ENCODE measurements at regions not wholly inside any gene's neighbourhood (a gene's known extent, or its start where the extent isn't known, plus 50 kb on each side); places are given as distances from the start of the nearest gene placed in this dataset.
A peak's percentile ranks its signal among the peaks of the same experiment; 100 is the strongest.

DNA sequence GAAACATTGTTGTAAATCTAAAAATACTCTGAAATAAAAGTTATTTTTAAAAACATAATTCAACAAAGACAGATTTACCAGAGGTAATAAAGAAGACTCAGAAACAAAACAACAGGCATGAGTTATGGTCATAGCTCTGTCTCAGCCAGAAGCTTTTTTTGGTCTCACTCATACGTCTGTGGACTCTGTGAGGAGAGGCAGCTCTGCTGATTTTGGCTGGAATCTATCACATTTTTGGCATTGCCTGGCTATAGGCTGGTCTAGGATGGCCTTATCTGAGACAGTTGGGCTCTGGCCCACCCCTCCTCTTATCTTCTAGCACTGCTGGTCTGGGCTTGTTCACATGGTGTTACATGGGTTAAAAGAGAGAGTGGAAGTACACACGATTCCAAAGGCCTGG lies 514.0 kb upstream of the BTBD3 start:
- DNase-seq (ENCODE audit: extremely low read depth in 1 of 11, low read depth in 9 of 11, low spot score in 4 of 11): peak in 10 of 11 donors; percentile 19 to 65 (median 50)

DNA sequence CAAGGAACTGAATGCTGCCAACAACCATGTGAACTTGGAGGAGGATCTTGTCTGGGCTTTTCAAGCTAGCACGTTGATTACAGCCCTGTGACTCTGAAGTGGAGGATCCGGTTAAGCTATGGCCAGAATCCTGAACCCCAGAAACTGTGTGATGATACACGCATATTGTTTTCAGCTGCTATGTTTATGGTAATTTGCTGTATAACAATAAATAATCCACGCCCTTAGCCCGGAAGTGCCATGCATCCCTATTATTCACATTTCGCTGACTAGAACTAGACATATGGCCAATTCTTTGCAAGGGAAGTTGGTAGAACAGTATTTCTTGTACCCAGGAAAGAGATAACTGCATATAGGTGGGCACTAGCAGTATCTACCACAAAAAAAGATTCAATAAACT lies 510.8 kb upstream of the BTBD3 start:
- no peak for DNase-seq (ENCODE audit: extremely low read depth in 1 of 11, low read depth in 9 of 11, low spot score in 4 of 11)

- DNase-seq (ENCODE audit: extremely low read depth in 1 of 11, low read depth in 9 of 11, low spot score in 4 of 11): no peak
These were observed 508.1 kb upstream of the BTBD3 start for GRCh38 chr20:11409561-11409960.

DNA sequence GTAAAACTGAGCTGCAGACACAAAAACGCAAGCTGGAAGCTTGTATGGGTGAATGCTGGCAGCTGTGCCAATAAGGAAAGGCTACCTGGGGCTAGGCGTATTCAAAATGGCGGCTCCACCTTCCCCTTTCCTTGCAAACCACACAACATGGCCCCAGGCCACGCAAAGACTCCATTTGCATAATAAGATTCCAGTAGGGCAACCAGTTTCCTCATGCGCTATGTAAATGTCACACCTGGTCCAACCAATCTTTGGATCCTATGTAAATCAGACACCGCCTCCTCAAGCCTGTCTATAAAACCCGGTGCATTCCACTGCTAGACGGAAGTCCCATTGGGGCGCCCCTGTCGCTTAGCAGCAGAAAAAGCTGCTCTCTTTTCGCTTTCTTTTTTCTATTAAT lies 505.9 kb upstream of the BTBD3 start:
- no peak for DNase-seq (ENCODE audit: extremely low read depth in 1 of 11, low read depth in 9 of 11, low spot score in 4 of 11)

DNA sequence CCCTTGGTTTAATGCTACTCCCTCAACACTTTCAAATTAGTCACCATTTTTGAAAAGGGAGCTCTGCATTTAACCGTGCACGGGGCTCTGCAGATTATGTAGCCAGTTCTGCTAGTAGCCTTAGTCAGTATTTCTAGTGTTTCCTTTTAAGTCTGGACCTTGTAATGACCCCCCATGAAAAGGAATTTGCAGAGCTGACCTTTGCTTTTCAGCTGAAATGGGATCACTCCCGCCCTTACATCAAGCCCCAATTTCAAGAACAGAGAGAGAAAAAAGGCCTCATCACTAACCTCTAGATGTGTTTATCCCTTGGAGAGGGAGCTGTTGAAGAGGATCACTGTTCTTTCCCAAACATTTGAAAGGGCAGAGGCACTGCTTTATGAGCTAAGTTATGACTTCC lies 490.7 kb upstream of the BTBD3 start:
- DNase-seq (ENCODE audit: extremely low read depth in 1 of 11, low read depth in 9 of 11, low spot score in 4 of 11): no peak

DNA sequence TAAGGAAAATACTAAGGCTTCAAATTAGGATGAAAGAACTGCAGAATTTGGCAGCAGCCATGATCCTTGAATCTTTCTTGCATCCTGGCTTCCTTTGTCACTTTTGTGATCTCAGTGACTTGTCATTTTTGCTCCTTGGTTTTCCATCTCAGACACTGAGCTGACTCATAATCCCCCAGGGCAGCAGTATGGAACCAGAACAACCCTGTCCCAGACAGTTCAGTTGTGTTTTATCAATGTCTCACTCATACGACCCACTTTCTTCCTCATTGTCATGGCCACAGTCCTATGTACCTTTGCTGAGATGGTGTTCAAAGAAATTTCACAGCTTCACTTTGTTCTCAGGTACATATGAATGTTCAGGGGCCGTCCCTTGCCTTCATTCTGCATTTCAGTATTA lies 488.5 kb upstream of the BTBD3 start:
- no peak for DNase-seq (ENCODE audit: extremely low read depth in 1 of 11, low read depth in 9 of 11, low spot score in 4 of 11)

- DNase-seq (ENCODE audit: extremely low read depth in 1 of 11, low read depth in 9 of 11, low spot score in 4 of 11): peak in 6 of 11 donors; percentile 7 to 34 (median 24)
These were observed 487.7 kb upstream of the BTBD3 start for GRCh38 chr20:11429889-11430519.

DNA sequence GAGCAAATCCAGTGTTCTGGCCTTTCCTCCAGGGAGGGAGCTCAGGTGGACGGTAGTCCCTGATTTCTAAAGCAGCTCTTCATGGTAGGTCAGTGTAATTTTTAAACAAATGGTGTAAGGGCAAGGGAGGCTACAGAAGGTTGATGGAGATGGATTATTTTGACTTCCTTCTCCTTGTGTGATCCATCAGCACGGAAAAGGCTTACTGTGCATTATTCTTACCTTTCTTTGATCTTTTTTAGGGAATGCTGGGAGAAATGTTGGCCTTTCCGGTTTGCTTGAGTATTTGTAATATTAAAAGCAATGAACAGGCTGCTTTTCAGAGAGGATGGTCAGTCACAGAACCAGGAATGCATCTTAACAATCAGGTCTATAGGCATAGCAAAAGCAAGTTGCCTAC lies 487.0 kb upstream of the BTBD3 start:
- DNase-seq (ENCODE audit: extremely low read depth in 1 of 11, low read depth in 9 of 11, low spot score in 4 of 11): no peak

DNA sequence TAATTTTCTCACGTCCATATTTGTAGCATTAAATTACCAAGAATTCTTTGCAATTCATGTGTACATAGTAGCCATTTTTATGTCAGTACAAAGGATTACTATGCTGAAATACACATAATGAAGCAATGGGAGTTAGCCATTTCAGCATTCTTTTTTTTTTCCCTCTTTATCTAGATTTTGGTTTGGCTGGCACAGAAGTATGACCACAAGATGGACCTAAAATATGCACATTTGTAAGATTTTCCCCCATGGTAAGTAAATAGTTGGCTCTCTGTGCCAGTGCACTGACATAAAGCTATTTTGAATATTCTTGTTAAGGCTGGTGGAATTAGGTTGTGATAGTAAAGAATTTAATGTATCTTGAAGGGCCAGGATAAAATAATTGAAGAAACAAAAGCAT lies 486.1 kb upstream of the BTBD3 start:
- DNase-seq (ENCODE audit: extremely low read depth in 1 of 11, low read depth in 9 of 11, low spot score in 4 of 11): no peak

- DNase-seq (ENCODE audit: extremely low read depth in 1 of 11, low read depth in 9 of 11, low spot score in 4 of 11): no peak
These were observed 485.3 kb upstream of the BTBD3 start for GRCh38 chr20:11432407-11432806.

- DNase-seq (ENCODE audit: extremely low read depth in 1 of 11, low read depth in 9 of 11, low spot score in 4 of 11): no peak
These were observed 481.4 kb upstream of the BTBD3 start for GRCh38 chr20:11436113-11436905.

DNA sequence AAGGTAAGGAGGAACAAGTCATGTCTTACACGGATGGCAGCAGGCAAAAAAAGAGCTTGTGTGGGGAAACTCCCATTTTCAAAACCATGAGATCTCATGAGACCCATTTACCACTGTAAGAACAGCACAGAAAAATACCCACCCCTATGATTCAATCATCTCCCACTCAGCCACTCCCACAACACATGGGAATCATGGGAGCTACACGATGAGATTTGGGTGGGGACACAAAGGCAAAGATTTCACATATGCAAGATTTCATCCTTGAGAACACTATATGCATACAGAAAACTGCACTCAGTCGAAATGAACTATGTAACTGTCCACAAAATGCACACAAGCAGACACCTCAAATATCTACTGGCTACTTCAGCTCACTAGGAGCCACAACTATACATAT lies 480.6 kb upstream of the BTBD3 start:
- DNase-seq (ENCODE audit: extremely low read depth in 1 of 11, low read depth in 9 of 11, low spot score in 4 of 11): no peak

DNA sequence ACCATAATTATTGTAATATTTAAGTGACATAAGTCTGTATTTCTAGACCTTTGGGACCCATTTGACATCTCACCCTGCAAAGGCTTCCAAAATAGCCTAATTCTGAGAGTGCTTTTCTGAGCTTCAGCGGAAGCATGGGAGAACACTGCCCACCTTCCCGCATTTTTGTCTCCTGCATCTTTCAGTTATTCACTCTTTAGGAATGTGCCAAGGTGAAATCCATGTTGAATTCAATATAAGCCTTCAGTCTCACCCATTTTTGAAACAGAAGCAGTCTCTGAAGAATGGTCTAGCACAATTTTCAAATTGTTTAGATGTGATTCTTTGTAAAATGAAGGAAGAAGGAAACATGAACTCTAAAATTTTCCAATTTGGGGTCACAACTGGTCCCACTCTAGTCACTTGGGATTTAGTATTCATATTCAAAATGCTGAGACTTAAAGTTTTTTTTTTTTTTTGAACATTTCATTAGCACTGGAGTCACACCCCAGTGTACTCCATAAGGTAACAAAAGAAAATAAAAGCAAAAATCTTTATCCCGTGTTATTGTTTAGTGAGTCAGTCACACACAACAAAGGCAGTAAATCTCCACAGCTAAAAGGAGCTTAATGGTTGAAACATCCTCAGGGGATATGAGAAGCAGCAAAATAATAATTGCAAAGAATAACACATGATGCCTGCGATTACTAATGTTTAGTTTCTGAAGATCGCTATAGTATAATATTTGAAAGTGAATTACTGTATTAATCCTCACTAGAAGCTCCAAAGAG lies 479.9 kb upstream of the BTBD3 start:
- DNase-seq (ENCODE audit: extremely low read depth in 1 of 11, low read depth in 9 of 11, low spot score in 4 of 11): no peak

DNA sequence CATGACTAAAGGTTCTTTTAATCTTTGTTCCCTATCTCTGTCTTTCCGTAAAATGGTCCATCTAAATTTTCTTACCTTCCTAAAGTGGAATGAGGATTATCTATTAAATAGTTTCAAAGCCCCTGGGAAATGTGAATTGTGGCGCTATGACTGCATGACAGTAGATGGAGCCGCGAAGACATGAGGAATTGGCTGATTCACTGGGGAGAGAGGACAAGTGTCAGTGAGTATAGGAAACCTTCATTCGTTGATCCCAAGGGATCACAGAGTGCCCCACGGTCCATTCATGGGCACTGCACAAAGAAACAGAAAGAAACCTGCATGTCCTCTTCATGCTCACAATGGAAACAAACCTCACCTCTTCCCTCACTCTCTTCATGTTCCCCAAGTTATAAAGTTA lies 479.3 kb upstream of the BTBD3 start:
- no peak for DNase-seq (ENCODE audit: extremely low read depth in 1 of 11, low read depth in 9 of 11, low spot score in 4 of 11)

DNA sequence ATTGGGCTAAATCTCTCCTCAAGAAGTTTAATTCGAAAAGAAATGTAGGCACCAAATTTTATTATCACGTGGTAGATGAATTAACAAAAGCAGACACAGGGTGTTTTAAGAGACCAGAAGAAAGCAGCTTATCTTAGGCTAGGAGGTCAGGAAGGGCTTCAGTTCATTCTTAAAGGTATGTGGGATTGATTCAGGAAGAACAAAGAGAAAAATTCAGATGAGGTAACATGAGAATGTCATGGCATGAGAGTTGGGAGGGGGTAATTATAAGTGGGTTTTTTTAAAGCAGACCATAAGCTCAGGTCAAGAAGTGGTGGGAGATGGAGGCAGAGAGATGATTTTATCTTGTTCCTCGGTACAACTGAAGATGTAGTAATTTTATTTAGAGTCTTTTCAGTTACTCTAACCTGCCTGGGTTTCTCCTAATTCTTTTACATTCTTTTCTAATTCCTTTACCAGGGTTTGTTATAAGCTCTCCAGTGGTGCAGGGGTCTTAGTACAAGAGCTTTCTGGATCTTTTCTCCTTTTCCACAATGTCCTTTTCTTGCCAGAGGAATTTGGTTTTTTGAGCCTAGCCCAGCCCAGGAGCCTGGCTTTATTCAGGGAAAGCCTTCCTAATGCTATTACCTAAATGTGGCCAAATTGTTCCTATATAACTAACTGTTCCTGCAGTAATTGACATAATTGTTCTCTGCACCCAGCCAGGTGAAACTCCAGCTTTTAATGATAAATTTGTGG lies 474.1 kb upstream of the BTBD3 start:
- DNase-seq (ENCODE audit: extremely low read depth in 1 of 11, low read depth in 9 of 11, low spot score in 4 of 11): no peak

DNA sequence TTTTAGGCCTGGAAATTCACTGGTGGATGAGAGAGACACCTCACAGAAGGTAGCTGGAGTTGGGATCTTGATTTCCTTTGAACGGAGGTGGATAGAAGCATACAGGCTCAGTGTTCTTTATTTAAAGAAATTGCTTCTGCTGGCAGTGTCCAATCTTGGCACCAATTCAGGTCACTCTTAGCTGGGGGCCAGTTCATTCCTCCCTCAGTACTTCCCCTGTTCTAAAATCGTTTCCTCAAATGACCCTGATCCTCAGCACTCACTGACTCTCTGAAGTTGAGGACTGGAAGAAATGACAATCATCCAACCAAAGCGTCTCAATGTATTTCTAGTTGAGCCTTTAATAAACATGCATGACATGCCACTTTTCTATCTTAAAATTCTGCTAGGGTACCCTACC lies 472.5 kb upstream of the BTBD3 start:
- DNase-seq (ENCODE audit: extremely low read depth in 1 of 11, low read depth in 9 of 11, low spot score in 4 of 11): no peak

DNA sequence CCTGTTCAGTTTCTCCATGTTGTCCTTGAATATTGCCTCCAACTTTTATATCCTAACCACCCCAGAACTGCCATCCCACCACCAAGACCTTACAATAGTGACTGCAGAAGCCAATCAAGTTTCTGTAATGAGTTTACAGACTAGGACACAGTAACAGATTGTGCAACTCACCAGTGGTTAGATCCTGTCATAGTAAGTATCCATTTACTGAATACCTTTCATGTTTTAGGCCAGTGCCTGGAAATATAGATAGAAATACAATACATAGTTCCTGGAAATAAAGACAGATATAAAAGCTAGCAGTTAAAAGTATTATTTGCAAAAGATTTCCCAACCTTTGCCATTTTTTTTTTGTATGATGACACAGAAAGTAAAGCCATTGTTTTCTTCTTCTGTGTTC lies 471.8 kb upstream of the BTBD3 start:
- DNase-seq (ENCODE audit: extremely low read depth in 1 of 11, low read depth in 9 of 11, low spot score in 4 of 11): no peak

GRCh38 chr20:11447371-11448100 lies 470.2 kb upstream of the BTBD3 start:
- DNase-seq (ENCODE audit: extremely low read depth in 1 of 11, low read depth in 9 of 11, low spot score in 4 of 11): no peak

GRCh38 chr20:11448554-11448953 lies 469.1 kb upstream of the BTBD3 start:
- no peak for DNase-seq (ENCODE audit: extremely low read depth in 1 of 11, low read depth in 9 of 11, low spot score in 4 of 11)

Measured in renal cortex interstitium (tissue), 11 donors.